HL-60 (cell line): ENCODE measurements at regions not wholly inside any gene's neighbourhood (a gene's known extent, or its start where the extent isn't known, plus 50 kb on each side); places are given as distances from the start of the nearest gene placed in this dataset.

Source experiments
- DNase-seq, 2 experiments: peaks; one replicate each; pipeline ENCODE4 v3.0.0-alpha.2; 2010 to 2020; ENCODE audit warnings: low read depth in 1 of 2, low spot score in 1 of 2
- H3K27ac ChIP-seq: fragments of 250-450 bp; sonication (Bioruptor Pico); replicated peaks from 2 replicates; pipeline ENCODE4 v1.5.1; 2020; ENCODE audit warnings: mild to moderate bottlenecking, moderate library complexity
- H3K27me3 ChIP-seq: fragments of 250-450 bp; sonication (Bioruptor Pico); 2 replicates; pipeline ENCODE4 v1.5.1; 2021; ENCODE audit warnings: mild to moderate bottlenecking, moderate library complexity; ENCODE audit not compliant: insufficient read depth, poor library complexity, severe bottlenecking
- H3K4me3 ChIP-seq: replicated peaks from 2 replicates; pipeline ENCODE4 v1.5.1; 2011; ENCODE audit warnings: mild to moderate bottlenecking, control low read depth, low read length; ENCODE audit not compliant: insufficient read depth
- GABPA ChIP-seq: IDR thresholded peaks from 2 replicates; pipeline ENCODE4 v1.6.1; 2012; ENCODE audit warnings: low read depth
- POLR2AphosphoS5 ChIP-seq: IDR thresholded peaks from 2 replicates; pipeline ENCODE4 v1.6.1; 2012; ENCODE audit warnings: low read depth
- SPI1 ChIP-seq: IDR thresholded peaks from 2 replicates; pipeline ENCODE4 v1.6.1; 2012; ENCODE audit warnings: low read depth, mild to moderate bottlenecking, borderline replicate concordance
- TF ChIP-seq, protein P1 (sequence below): IDR thresholded peaks from 2 replicates; pipeline ENCODE4 v1.6.1; 2012; ENCODE audit warnings: low read depth; ENCODE audit not compliant: insufficient replicate concordance
- TF ChIP-seq, protein P2 (sequence below): IDR thresholded peaks from one replicate; pipeline ENCODE4 v1.5.1; 2011; ENCODE audit warnings: low read length, control low read depth, inconsistent platforms; ENCODE audit not compliant: insufficient read depth

DNA sequence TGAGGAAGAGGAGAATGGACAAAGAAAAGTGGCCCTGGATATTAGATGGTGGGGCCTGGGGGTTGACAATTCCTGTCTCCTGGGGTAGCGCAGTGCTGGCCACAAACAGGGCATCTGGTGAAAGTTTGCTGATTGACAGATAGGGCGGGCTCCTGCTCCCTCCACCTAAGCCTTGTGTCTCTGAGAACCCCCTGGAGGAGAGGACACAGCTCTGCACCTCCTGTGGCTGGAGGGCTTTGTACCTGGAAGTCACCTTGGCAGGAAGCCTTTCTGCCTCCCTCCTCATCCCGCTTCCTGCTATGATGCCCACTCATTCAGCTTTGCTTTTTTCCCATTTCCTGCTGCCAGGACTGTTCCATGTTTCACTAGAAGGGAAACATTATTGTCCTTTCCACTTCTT is 72.4 kb downstream of the RHOB start:
- no peak overlapping the region for H3K27ac ChIP-seq
- TF ChIP-seq SPI1 (no peak), GABPA (no peak), POLR2AphosphoS5 (no peak)
- TF ChIP-seq, protein P1, sequence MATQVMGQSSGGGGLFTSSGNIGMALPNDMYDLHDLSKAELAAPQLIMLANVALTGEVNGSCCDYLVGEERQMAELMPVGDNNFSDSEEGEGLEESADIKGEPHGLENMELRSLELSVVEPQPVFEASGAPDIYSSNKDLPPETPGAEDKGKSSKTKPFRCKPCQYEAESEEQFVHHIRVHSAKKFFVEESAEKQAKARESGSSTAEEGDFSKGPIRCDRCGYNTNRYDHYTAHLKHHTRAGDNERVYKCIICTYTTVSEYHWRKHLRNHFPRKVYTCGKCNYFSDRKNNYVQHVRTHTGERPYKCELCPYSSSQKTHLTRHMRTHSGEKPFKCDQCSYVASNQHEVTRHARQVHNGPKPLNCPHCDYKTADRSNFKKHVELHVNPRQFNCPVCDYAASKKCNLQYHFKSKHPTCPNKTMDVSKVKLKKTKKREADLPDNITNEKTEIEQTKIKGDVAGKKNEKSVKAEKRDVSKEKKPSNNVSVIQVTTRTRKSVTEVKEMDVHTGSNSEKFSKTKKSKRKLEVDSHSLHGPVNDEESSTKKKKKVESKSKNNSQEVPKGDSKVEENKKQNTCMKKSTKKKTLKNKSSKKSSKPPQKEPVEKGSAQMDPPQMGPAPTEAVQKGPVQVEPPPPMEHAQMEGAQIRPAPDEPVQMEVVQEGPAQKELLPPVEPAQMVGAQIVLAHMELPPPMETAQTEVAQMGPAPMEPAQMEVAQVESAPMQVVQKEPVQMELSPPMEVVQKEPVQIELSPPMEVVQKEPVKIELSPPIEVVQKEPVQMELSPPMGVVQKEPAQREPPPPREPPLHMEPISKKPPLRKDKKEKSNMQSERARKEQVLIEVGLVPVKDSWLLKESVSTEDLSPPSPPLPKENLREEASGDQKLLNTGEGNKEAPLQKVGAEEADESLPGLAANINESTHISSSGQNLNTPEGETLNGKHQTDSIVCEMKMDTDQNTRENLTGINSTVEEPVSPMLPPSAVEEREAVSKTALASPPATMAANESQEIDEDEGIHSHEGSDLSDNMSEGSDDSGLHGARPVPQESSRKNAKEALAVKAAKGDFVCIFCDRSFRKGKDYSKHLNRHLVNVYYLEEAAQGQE, result no peak
- TF ChIP-seq, protein P2, sequence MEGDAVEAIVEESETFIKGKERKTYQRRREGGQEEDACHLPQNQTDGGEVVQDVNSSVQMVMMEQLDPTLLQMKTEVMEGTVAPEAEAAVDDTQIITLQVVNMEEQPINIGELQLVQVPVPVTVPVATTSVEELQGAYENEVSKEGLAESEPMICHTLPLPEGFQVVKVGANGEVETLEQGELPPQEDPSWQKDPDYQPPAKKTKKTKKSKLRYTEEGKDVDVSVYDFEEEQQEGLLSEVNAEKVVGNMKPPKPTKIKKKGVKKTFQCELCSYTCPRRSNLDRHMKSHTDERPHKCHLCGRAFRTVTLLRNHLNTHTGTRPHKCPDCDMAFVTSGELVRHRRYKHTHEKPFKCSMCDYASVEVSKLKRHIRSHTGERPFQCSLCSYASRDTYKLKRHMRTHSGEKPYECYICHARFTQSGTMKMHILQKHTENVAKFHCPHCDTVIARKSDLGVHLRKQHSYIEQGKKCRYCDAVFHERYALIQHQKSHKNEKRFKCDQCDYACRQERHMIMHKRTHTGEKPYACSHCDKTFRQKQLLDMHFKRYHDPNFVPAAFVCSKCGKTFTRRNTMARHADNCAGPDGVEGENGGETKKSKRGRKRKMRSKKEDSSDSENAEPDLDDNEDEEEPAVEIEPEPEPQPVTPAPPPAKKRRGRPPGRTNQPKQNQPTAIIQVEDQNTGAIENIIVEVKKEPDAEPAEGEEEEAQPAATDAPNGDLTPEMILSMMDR, result no peak
- no peak for DNase-seq
- no peaks in the 10 kb centered on the region for H3K27me3 ChIP-seq
- no peak overlapping the region for H3K4me3 ChIP-seq

DNA sequence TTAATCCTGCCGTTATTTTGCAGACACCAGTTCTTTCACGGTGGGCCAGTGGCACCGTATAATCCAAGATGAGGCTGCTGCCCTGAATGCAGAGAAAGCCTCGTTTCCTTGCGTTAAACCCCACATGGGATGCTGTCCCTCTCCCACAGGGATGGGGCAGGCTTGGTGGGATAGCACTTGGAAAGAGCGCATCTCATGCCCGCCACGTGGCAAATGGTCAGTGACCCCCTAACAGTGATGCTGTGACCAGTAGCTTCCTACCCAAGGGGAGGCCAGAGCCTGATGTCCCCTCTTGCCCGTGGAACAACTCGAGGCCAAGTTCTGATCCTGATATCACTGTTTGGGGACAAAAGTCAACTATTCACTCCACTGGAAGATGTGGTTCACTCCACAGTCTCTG is 73.3 kb downstream of the RHOB start:
- H3K27ac ChIP-seq, result no peak overlapping the region
- no peaks in the 10 kb centered on the region for H3K27me3 ChIP-seq
- no peak for DNase-seq
- no peak overlapping the region for H3K4me3 ChIP-seq
- TF ChIP-seq, protein P2, result no peak
- no peak for TF ChIP-seq GABPA
- TF ChIP-seq SPI1, result no peak
- TF ChIP-seq, protein P1, result no peak
- no peak for TF ChIP-seq POLR2AphosphoS5

DNA sequence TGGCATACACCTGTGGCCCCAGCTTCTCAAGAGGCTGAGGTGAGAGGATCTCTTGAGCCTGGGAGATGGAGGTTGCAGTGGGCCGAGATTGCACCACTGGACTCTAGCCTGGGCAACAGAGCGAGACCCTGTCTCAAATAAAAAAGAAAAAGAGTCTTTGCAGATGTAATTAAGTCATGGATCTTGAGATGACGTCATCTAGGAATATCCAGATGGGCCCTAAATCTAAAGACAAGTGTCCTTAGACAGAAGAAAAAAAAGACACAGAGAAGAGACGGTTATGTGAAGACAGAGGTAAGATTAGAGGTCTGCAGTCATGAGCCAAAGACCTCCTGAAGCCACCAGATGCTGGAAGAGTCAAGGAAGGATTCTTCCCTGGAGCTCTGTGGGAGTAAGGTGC is 74.3 kb downstream of the RHOB start:
- Histone ChIP-seq H3K27me3 (no peaks in the 10 kb centered on the region), H3K27ac (no peak overlapping the region), H3K4me3 (no peak overlapping the region)
- TF ChIP-seq, protein P2, result no peak
- TF ChIP-seq, protein P1, result no peak
- no peak for DNase-seq
